Trophoblast cell (in vitro differentiated cells and primary cell): ENCODE measurements at regions not wholly inside any gene's neighbourhood (a gene's known extent, or its start where the extent isn't known, plus 50 kb on each side); places are given as distances from the start of the nearest gene placed in this dataset.

Experiments used
- DNase-seq, 2 donors: peaks; one replicate each; pipeline ENCODE4 v3.0.0-alpha.2; 2016
- H2AFZ ChIP-seq: 2 replicates; pipeline ENCODE4 v1.6.1; 2013; ENCODE audit warnings: low read length, moderate library complexity, mild to moderate bottlenecking; ENCODE audit not compliant: insufficient read depth, poor library complexity
- H2AK5ac ChIP-seq: 2 replicates; pipeline ENCODE4 v1.6.1; 2013; ENCODE audit warnings: mild to moderate bottlenecking, low read length
- H2BK120ac ChIP-seq: 2 replicates; pipeline ENCODE4 v1.6.1; 2013; ENCODE audit warnings: low read length, mild to moderate bottlenecking, moderate library complexity; ENCODE audit not compliant: insufficient read depth, poor library complexity
- H2BK12ac ChIP-seq: 2 replicates; pipeline ENCODE4 v1.6.1; 2013; ENCODE audit warnings: mild to moderate bottlenecking, low read length, moderate library complexity
- H2BK5ac ChIP-seq: 2 replicates; pipeline ENCODE4 v1.6.1; 2013; ENCODE audit warnings: low read length, low read depth, moderate library complexity, mild to moderate bottlenecking; ENCODE audit not compliant: poor library complexity
- H3K14ac ChIP-seq: 2 replicates; pipeline ENCODE4 v1.6.1; 2013; ENCODE audit warnings: mild to moderate bottlenecking, low read length
- H3K18ac ChIP-seq: 2 replicates; pipeline ENCODE4 v1.6.1; 2013; ENCODE audit warnings: mild to moderate bottlenecking, low read length
- H3K23ac ChIP-seq: 2 replicates; pipeline ENCODE4 v1.6.1; 2013; ENCODE audit warnings: low read length
- H3K27ac ChIP-seq: 2 replicates; pipeline ENCODE4 v1.5.1; 2013; ENCODE audit warnings: low read depth, mild to moderate bottlenecking, inconsistent platforms, low read length, moderate library complexity
- H3K27me3 ChIP-seq: 2 replicates; pipeline ENCODE4 v1.6.1; 2013; ENCODE audit warnings: inconsistent platforms, mild to moderate bottlenecking, low read length, moderate library complexity; ENCODE audit not compliant: insufficient read depth
- H3K36me3 ChIP-seq, 2 experiments: 1 replicate in 1 of 2; 2 replicates in 1 of 2; pipeline ENCODE4 v1.6.1; 2013; ENCODE audit warnings: low read length in 2 of 2, mild to moderate bottlenecking in 2 of 2, moderate library complexity in 1 of 2; ENCODE audit not compliant: insufficient read depth in 2 of 2, control insufficient read depth in 1 of 2
- H3K4ac ChIP-seq: 2 replicates; pipeline ENCODE4 v1.6.1; 2013; ENCODE audit warnings: low read depth, mild to moderate bottlenecking, low read length, moderate library complexity
- H3K4me1 ChIP-seq, 2 experiments: 1 replicate in 1 of 2; 2 replicates in 1 of 2; pipeline ENCODE4 v1.6.1; 2013; ENCODE audit warnings: low read length in 2 of 2, mild to moderate bottlenecking in 2 of 2, moderate library complexity in 1 of 2; ENCODE audit not compliant: insufficient read depth in 2 of 2, control insufficient read depth in 1 of 2
- H3K4me2 ChIP-seq: 2 replicates; pipeline ENCODE4 v1.6.1; 2013; ENCODE audit warnings: inconsistent platforms, mild to moderate bottlenecking, low read length, moderate library complexity
- H3K4me3 ChIP-seq: 2 replicates; pipeline ENCODE4 v1.5.1; 2013; ENCODE audit warnings: mild to moderate bottlenecking, low read depth, low read length, inconsistent platforms
- H3K79me1 ChIP-seq: one replicate; pipeline ENCODE4 v1.6.1; 2013; ENCODE audit warnings: low read length
- H3K79me2 ChIP-seq: 2 replicates; pipeline ENCODE4 v1.6.1; 2013; ENCODE audit warnings: low read length, mild to moderate bottlenecking; ENCODE audit not compliant: control insufficient read depth, insufficient read depth, poor library complexity
- H3K9ac ChIP-seq: 2 replicates; pipeline ENCODE4 v1.6.1; 2013; ENCODE audit warnings: mild to moderate bottlenecking, low read length
- H3K9me3 ChIP-seq: 2 replicates; pipeline ENCODE4 v1.6.1; 2013; ENCODE audit warnings: low read depth, mild to moderate bottlenecking, control low read depth, inconsistent platforms, low read length; ENCODE audit not compliant: insufficient read depth
- H4K12ac ChIP-seq: 2 replicates; pipeline ENCODE4 v1.6.1; 2013; ENCODE audit warnings: low read depth, mild to moderate bottlenecking, low read length, moderate library complexity
- H4K8ac ChIP-seq: 2 replicates; pipeline ENCODE4 v1.6.1; 2013; ENCODE audit warnings: low read depth, mild to moderate bottlenecking, low read length, moderate library complexity
- H4K91ac ChIP-seq: one replicate; pipeline ENCODE4 v1.6.1; 2013; ENCODE audit warnings: low read depth, mild to moderate bottlenecking, low read length, moderate library complexity
- WGBS: extraction: QIAGEN DNeasy Blood & Tissue Kit; methylation state at CpG from one replicate; pipeline ENCODE4 v1.1.7; 2013; ENCODE audit warnings: missing lambda C conversion rate; ENCODE audit not compliant: insufficient read length, insufficient coverage; ENCODE audit errors: extremely low coverage; 5-methylcytosine and 5-hydroxymethylcytosine counted together

DNA sequence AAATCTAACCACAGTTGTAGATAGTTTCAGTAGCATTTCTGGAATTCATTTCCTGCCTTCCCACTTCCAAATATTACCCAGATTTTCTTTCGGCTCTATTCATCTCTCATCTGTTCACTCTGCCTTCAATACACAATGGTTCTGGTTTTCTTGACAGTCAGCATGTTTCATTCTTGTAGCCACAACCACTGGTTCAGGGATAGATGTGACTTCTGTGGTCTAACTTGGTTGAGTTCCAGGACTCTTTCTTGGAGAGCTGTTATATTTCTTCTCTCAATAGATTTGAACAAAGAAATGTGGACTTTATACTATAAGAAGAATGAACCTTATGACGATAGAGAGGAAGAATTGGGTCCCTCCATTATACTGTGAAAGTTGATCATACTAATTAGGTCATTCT, 228.8 kb downstream of the NSUN3 start:
- Histone ChIP-seq H2BK5ac (no peak overlapping the region), H4K12ac (no peak overlapping the region), H3K4me2 (no peak overlapping the region), H3K79me2 (no peaks in the 10 kb centered on the region), H3K79me1 (no peaks in the 10 kb centered on the region), H3K4me3 (no peak overlapping the region), H3K14ac (no peak overlapping the region), H4K8ac (no peak overlapping the region), H2BK120ac (no peak overlapping the region), H2AFZ (no peak overlapping the region), H3K9ac (no peak overlapping the region), H3K18ac (no peak overlapping the region), H2AK5ac (no peak overlapping the region), H3K27ac (no peak overlapping the region), H3K23ac (no peak overlapping the region), H3K4ac (no peak overlapping the region), H2BK12ac (no peak overlapping the region), H3K36me3 (no peaks in the 10 kb centered on the region), H3K27me3 (no peaks in the 10 kb centered on the region), H3K4me1 (peaks cover 3% of the 10 kb centered on the region in 2 experiments), H4K91ac (no peak overlapping the region), H3K9me3 (no peaks in the 10 kb centered on the region)
- WGBS: no CpG with 5 or more reads among the region's 2 CpGs
- DNase-seq: no peak

DNA sequence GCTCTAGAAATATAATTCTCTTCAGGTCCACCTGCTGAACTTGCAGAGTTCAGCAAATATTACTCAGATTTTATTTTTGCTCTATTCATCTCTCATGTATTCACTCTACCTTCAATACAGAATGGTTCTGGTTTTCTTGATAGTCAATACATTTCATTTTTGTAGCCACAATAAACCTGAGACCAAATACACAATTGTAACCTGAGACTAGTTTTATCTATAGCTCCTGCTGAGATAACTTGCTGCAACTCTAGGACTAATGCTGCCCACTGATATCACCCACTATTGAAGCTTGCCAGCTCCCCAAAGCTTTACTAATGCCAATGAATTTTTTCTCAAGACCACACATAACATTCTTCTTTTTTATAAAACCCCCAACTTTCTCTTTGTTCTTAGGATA, 229.3 kb downstream of the NSUN3 start:
- no peak overlapping the region for H3K4me3 ChIP-seq
- no peaks in the 10 kb centered on the region for H3K79me2 ChIP-seq
- no peak for DNase-seq
- H3K4me1 ChIP-seq: peaks cover 3% of the 10 kb centered on the region in 2 experiments
- H3K18ac ChIP-seq: no peak overlapping the region
- H3K4me2 ChIP-seq: no peak overlapping the region
- no peak overlapping the region for H2BK5ac ChIP-seq
- H3K23ac ChIP-seq: no peak overlapping the region
- no peaks in the 10 kb centered on the region for H3K79me1 ChIP-seq
- H2BK120ac ChIP-seq: no peak overlapping the region
- no peak overlapping the region for H2BK12ac ChIP-seq
- no peak overlapping the region for H4K12ac ChIP-seq
- no peak overlapping the region for H4K91ac ChIP-seq
- no peak overlapping the region for H4K8ac ChIP-seq
- H2AFZ ChIP-seq: no peak overlapping the region
- H3K9ac ChIP-seq: no peak overlapping the region
- H3K14ac ChIP-seq: no peak overlapping the region
- H3K27me3 ChIP-seq: no peaks in the 10 kb centered on the region
- H3K4ac ChIP-seq: no peak overlapping the region
- H2AK5ac ChIP-seq: no peak overlapping the region
- H3K36me3 ChIP-seq: no peaks in the 10 kb centered on the region
- no peak overlapping the region for H3K27ac ChIP-seq
- H3K9me3 ChIP-seq: no peaks in the 10 kb centered on the region

GRCh38 chr3:94293793-94294195, 230.9 kb downstream of the NSUN3 start:
- Histone ChIP-seq H2BK12ac (no peak overlapping the region), H3K79me1 (no peaks in the 10 kb centered on the region), H4K91ac (no peak overlapping the region)

DNA sequence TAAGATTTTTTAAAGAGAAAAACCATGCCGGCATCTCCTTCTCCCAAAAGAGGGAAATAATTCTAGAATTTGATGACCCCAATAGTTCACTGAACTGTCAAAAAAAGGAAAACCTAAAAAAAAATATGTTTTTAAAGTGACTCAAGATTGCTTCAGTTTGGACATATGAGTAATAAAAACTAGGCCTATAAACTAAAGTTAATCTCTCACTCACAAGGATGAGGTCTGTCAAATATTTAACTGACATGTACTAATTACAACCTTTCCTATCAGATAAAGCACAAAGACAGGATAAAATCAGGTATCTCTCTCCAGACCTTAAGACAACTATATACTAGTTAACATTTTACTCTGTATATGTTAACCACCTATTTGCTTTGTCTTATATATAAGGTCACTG, 231.9 kb downstream of the NSUN3 start:
- H3K27ac ChIP-seq: no peak overlapping the region
- H2AK5ac ChIP-seq: no peak overlapping the region
- no peak overlapping the region for H4K12ac ChIP-seq
- H3K14ac ChIP-seq: no peak overlapping the region
- H3K79me1 ChIP-seq: no peaks in the 10 kb centered on the region
- no peak overlapping the region for H2BK5ac ChIP-seq
- DNase-seq: no peak
- H3K9me3 ChIP-seq: no peaks in the 10 kb centered on the region
- H3K18ac ChIP-seq: no peak overlapping the region
- no CpG with 5 or more reads among the region's 1 CpG for WGBS
- H3K4me3 ChIP-seq: no peak overlapping the region
- H3K9ac ChIP-seq: no peak overlapping the region
- H3K4me1 ChIP-seq: peaks cover 3% of the 10 kb centered on the region in 2 experiments
- no peak overlapping the region for H2AFZ ChIP-seq
- H3K79me2 ChIP-seq: no peaks in the 10 kb centered on the region
- H3K4ac ChIP-seq: no peak overlapping the region
- no peaks in the 10 kb centered on the region for H3K27me3 ChIP-seq
- H3K23ac ChIP-seq: no peak overlapping the region
- no peaks in the 10 kb centered on the region for H3K36me3 ChIP-seq
- H2BK12ac ChIP-seq: no peak overlapping the region
- no peak overlapping the region for H3K4me2 ChIP-seq
- H2BK120ac ChIP-seq: no peak overlapping the region
- no peak overlapping the region for H4K91ac ChIP-seq
- H4K8ac ChIP-seq: no peak overlapping the region

More at GRCh38 chr3:94293793-94294195, 230.9 kb downstream of the NSUN3 start:
- no peak overlapping the region for H4K12ac ChIP-seq
- H2AK5ac ChIP-seq: no peak overlapping the region
- no peak overlapping the region for H4K8ac ChIP-seq
- H3K27ac ChIP-seq: no peak overlapping the region
- no peak overlapping the region for H2BK5ac ChIP-seq
- no peak overlapping the region for H3K4ac ChIP-seq
- no peak overlapping the region for H3K14ac ChIP-seq
- no peak overlapping the region for H3K23ac ChIP-seq
- H3K18ac ChIP-seq: no peak overlapping the region
- no peaks in the 10 kb centered on the region for H3K36me3 ChIP-seq
- H3K79me2 ChIP-seq: no peaks in the 10 kb centered on the region
- H2BK120ac ChIP-seq: no peak overlapping the region
- DNase-seq: no peak
- H3K9ac ChIP-seq: no peak overlapping the region
- H3K4me3 ChIP-seq: no peak overlapping the region
- no peaks in the 10 kb centered on the region for H3K9me3 ChIP-seq
- H3K27me3 ChIP-seq: no peaks in the 10 kb centered on the region
- H2AFZ ChIP-seq: no peak overlapping the region
- peaks cover 3% of the 10 kb centered on the region in 2 experiments for H3K4me1 ChIP-seq
- no peak overlapping the region for H3K4me2 ChIP-seq

GRCh38 chr3:94299716-94300115, 236.9 kb downstream of the NSUN3 start:
- no peak overlapping the region for H4K12ac ChIP-seq
- H3K9me3 ChIP-seq: no peaks in the 10 kb centered on the region
- H3K4ac ChIP-seq: no peak overlapping the region
- no peaks in the 10 kb centered on the region for H3K27me3 ChIP-seq
- no peaks in the 10 kb centered on the region for H3K36me3 ChIP-seq
- H3K14ac ChIP-seq: no peak overlapping the region
- no peak for DNase-seq
- H4K91ac ChIP-seq: no peak overlapping the region
- no peak overlapping the region for H2BK5ac ChIP-seq
- H3K4me1 ChIP-seq: no peaks in the 10 kb centered on the region
- no peak overlapping the region for H2BK120ac ChIP-seq
- H3K79me1 ChIP-seq: no peaks in the 10 kb centered on the region
- no peak overlapping the region for H3K18ac ChIP-seq
- no peak overlapping the region for H3K23ac ChIP-seq
- no peak overlapping the region for H3K4me3 ChIP-seq
- no peak overlapping the region for H4K8ac ChIP-seq
- no peaks in the 10 kb centered on the region for H3K79me2 ChIP-seq
- H3K27ac ChIP-seq: no peak overlapping the region
- H2BK12ac ChIP-seq: no peak overlapping the region
- no peak overlapping the region for H3K9ac ChIP-seq
- no peak overlapping the region for H2AK5ac ChIP-seq
- no peak overlapping the region for H3K4me2 ChIP-seq
- H2AFZ ChIP-seq: no peak overlapping the region
